Mesenchymal stem cell (in vitro differentiated cells and primary cell): ENCODE measurements at regions not wholly inside any gene's neighbourhood (a gene's known extent, or its start where the extent isn't known, plus 50 kb on each side); places are given as distances from the start of the nearest gene placed in this dataset.

ENCODE experiments used
- DNase-seq: peaks from one replicate; pipeline ENCODE4 v3.0.0-alpha.2; 2013
- H2AFZ ChIP-seq: one replicate; pipeline ENCODE4 v1.6.1; 2013; ENCODE audit warnings: low read depth, mild to moderate bottlenecking, control low read depth, inconsistent platforms, low read length, moderate library complexity
- H2AK5ac ChIP-seq: 2 replicates; pipeline ENCODE4 v1.6.1; 2013; ENCODE audit warnings: low read length, moderate library complexity, mild to moderate bottlenecking, inconsistent platforms; ENCODE audit not compliant: severe bottlenecking
- H2BK120ac ChIP-seq: one replicate; pipeline ENCODE4 v1.6.1; 2013; ENCODE audit warnings: low read depth, mild to moderate bottlenecking, inconsistent platforms, low read length, moderate library complexity
- H2BK12ac ChIP-seq, 2 experiments: one replicate each; pipeline ENCODE4 v1.6.1; 2013; ENCODE audit warnings: inconsistent platforms in 2 of 2, low read length in 2 of 2, mild to moderate bottlenecking in 2 of 2, moderate library complexity in 2 of 2, control low read depth in 1 of 2
- H2BK15ac ChIP-seq: one replicate; pipeline ENCODE4 v1.6.1; 2013; ENCODE audit warnings: mild to moderate bottlenecking, low read depth, inconsistent platforms; ENCODE audit not compliant: poor library complexity, severe bottlenecking
- H2BK5ac ChIP-seq: 2 replicates; pipeline ENCODE4 v1.6.1; 2013; ENCODE audit warnings: low read depth, mild to moderate bottlenecking, low read length, control low read depth, inconsistent platforms; ENCODE audit not compliant: poor library complexity, severe bottlenecking
- H3K14ac ChIP-seq, 2 experiments: one replicate each; pipeline ENCODE4 v1.6.1; 2013; ENCODE audit warnings: inconsistent platforms in 2 of 2, low read length in 2 of 2, control low read depth in 1 of 2, mild to moderate bottlenecking in 1 of 2, moderate library complexity in 1 of 2
- H3K18ac ChIP-seq, 2 experiments: one replicate each; pipeline ENCODE4 v1.6.1; 2013; ENCODE audit warnings: inconsistent platforms in 2 of 2, low read length in 2 of 2, control low read depth in 1 of 2, low read depth in 1 of 2, mild to moderate bottlenecking in 1 of 2
- H3K23ac ChIP-seq, 2 experiments: one replicate each; pipeline ENCODE4 v1.6.1; 2013; ENCODE audit warnings: inconsistent platforms in 2 of 2, low read length in 2 of 2, mild to moderate bottlenecking in 2 of 2, moderate library complexity in 2 of 2, control low read depth in 1 of 2
- H3K27ac ChIP-seq: 2 replicates; pipeline ENCODE4 v1.5.1; 2013; ENCODE audit warnings: mild to moderate bottlenecking, moderate library complexity, low read length, control low read depth, inconsistent platforms; ENCODE audit not compliant: poor library complexity, severe bottlenecking
- H3K27me3 ChIP-seq, 2 experiments: 2 replicates each; pipeline versions ENCODE4 v1.6.1 to v1.7.0; 2013; ENCODE audit warnings: low read length in 2 of 2, mild to moderate bottlenecking in 2 of 2, moderate library complexity in 2 of 2, control low read depth in 1 of 2, inconsistent platforms in 1 of 2; ENCODE audit not compliant: control insufficient read depth in 1 of 2, insufficient read depth in 1 of 2
- H3K36me3 ChIP-seq, 2 experiments: 2 replicates each; pipeline versions ENCODE4 v1.6.1 to v1.7.0; 2013; ENCODE audit warnings: low read length in 2 of 2, control low read depth in 1 of 2, inconsistent platforms in 1 of 2, low read depth in 1 of 2, mild to moderate bottlenecking in 1 of 2; ENCODE audit not compliant: insufficient read depth in 2 of 2, control insufficient read depth in 1 of 2
- H3K4ac ChIP-seq, 2 experiments: one replicate each; pipeline ENCODE4 v1.6.1; 2013; ENCODE audit warnings: inconsistent platforms in 2 of 2, low read length in 2 of 2, mild to moderate bottlenecking in 2 of 2, moderate library complexity in 2 of 2, control low read depth in 1 of 2, low read depth in 1 of 2
- H3K4me1 ChIP-seq: 2 replicates; pipeline ENCODE4 v1.6.1; 2013; ENCODE audit warnings: low read depth, low read length, control low read depth; ENCODE audit not compliant: control insufficient read depth, insufficient read depth
- H3K4me2 ChIP-seq: 2 replicates; pipeline ENCODE4 v1.6.1; 2013; ENCODE audit warnings: low read length, mild to moderate bottlenecking, inconsistent platforms; ENCODE audit not compliant: poor library complexity, severe bottlenecking
- H3K4me3 ChIP-seq, 2 experiments: 2 replicates each; pipeline versions ENCODE4 v1.5.1 to v1.7.0; 2013; ENCODE audit warnings: low read length in 2 of 2, mild to moderate bottlenecking in 2 of 2, control low read depth in 1 of 2, low read depth in 1 of 2; ENCODE audit not compliant: insufficient read depth in 1 of 2
- H3K79me1 ChIP-seq: replicated peaks from 2 replicates; pipeline ENCODE4 v1.6.1; 2013; ENCODE audit warnings: mild to moderate bottlenecking, control low read depth, low read length, inconsistent platforms; ENCODE audit not compliant: poor library complexity, severe bottlenecking
- H3K9ac ChIP-seq: 2 replicates; pipeline ENCODE4 v1.7.0; 2013; ENCODE audit warnings: mild to moderate bottlenecking, low read length, moderate library complexity
- H3K9me3 ChIP-seq: 2 replicates; pipeline ENCODE4 v1.7.0; 2013; ENCODE audit warnings: mild to moderate bottlenecking, low read length; ENCODE audit not compliant: control insufficient read depth
- H4K8ac ChIP-seq: one replicate; pipeline ENCODE4 v1.6.1; 2013; ENCODE audit warnings: inconsistent platforms, mild to moderate bottlenecking, low read length, moderate library complexity
- H4K91ac ChIP-seq: one replicate; pipeline ENCODE4 v1.6.1; 2013; ENCODE audit warnings: mild to moderate bottlenecking, low read length, inconsistent platforms
- WGBS: methylation state at CpG from one replicate; pipeline ENCODE4 v1.1.7; 2013; ENCODE audit warnings: mixed read lengths; 5-methylcytosine and 5-hydroxymethylcytosine counted together

DNA sequence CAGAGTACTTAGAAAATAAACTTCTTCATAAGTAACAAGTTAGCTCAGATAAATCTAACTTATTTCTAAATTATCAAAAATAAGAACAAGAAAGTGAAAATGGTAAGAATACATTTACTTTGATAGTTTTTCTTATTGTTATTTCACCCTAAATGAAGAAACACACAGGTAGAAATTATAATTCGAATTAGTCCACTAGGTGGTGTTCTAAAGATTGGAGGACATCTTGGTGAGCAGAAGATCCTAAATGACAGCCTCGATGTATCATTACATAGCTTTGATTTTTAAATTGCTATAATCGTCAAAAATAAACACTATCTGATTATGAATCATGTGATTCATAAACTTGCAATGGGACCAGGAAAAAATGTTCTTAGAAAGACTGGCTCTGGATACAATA, 280.8 kb upstream of the UBE2E2 start:
- H3K14ac ChIP-seq = no peak overlapping the region
- H2BK12ac ChIP-seq = no peak overlapping the region
- no peak overlapping the region for H2BK15ac ChIP-seq
- no peak overlapping the region for H3K23ac ChIP-seq
- no peak overlapping the region for H4K91ac ChIP-seq
- DNase-seq = peak; percentile 6
- H3K36me3 ChIP-seq = no peaks in the 10 kb centered on the region
- H3K9ac ChIP-seq = no peak overlapping the region
- H3K9me3 ChIP-seq = no peaks in the 10 kb centered on the region
- no peak overlapping the region for H3K4ac ChIP-seq
- no peak overlapping the region for H3K27ac ChIP-seq
- WGBS = no CpG with 5 or more reads among the region's 3 CpGs
- H3K4me3 ChIP-seq = no peak overlapping the region
- no peaks in the 10 kb centered on the region for H3K4me1 ChIP-seq
- H2BK5ac ChIP-seq = no peak overlapping the region
- no peak overlapping the region for H4K8ac ChIP-seq
- no peaks in the 10 kb centered on the region for H3K79me1 ChIP-seq
- no peak overlapping the region for H2AK5ac ChIP-seq
- no peaks in the 10 kb centered on the region for H3K27me3 ChIP-seq
- no peak overlapping the region for H3K18ac ChIP-seq
- H2AFZ ChIP-seq = no peak overlapping the region
- no peak overlapping the region for H2BK120ac ChIP-seq
- H3K4me2 ChIP-seq = no peak overlapping the region

DNA sequence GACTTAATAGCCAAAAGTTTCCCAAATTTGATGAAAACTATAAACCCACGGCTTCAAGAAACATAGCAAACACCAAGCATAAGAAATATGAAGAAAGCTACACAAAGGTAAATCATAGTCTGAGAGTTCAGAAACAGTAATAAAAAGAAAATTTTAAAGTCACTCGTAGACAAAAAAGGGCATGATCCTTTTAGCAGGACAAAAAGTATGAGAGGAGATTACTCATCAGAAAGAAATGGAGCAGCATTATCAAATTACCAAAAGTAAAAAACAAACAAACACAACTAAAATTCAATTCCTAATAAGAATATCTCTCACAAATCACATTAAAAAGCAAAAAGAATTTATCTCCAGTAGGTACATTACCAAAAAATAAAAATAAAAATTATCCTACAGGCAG, 279.4 kb upstream of the UBE2E2 start:
- Histone ChIP-seq H2BK5ac (peak overlapping the region; percentile 19), H3K27ac (no peak overlapping the region), H2AK5ac (no peak overlapping the region), H3K27me3 (no peaks in the 10 kb centered on the region), H3K9me3 (no peaks in the 10 kb centered on the region), H2BK120ac (no peak overlapping the region), H2AFZ (no peak overlapping the region), H3K4me2 (no peak overlapping the region), H4K91ac (no peak overlapping the region), H3K4ac (no peak overlapping the region), H3K14ac (no peak overlapping the region), H3K79me1 (no peaks in the 10 kb centered on the region), H2BK15ac (no peak overlapping the region), H3K18ac (no peak overlapping the region), H4K8ac (no peak overlapping the region), H3K9ac (no peak overlapping the region), H3K23ac (no peak overlapping the region), H3K4me1 (no peaks in the 10 kb centered on the region), H2BK12ac (no peak overlapping the region), H3K36me3 (no peaks in the 10 kb centered on the region), H3K4me3 (no peak overlapping the region)
- no peak for DNase-seq
- no CpG with 5 or more reads among the region's 2 CpGs for WGBS

DNA sequence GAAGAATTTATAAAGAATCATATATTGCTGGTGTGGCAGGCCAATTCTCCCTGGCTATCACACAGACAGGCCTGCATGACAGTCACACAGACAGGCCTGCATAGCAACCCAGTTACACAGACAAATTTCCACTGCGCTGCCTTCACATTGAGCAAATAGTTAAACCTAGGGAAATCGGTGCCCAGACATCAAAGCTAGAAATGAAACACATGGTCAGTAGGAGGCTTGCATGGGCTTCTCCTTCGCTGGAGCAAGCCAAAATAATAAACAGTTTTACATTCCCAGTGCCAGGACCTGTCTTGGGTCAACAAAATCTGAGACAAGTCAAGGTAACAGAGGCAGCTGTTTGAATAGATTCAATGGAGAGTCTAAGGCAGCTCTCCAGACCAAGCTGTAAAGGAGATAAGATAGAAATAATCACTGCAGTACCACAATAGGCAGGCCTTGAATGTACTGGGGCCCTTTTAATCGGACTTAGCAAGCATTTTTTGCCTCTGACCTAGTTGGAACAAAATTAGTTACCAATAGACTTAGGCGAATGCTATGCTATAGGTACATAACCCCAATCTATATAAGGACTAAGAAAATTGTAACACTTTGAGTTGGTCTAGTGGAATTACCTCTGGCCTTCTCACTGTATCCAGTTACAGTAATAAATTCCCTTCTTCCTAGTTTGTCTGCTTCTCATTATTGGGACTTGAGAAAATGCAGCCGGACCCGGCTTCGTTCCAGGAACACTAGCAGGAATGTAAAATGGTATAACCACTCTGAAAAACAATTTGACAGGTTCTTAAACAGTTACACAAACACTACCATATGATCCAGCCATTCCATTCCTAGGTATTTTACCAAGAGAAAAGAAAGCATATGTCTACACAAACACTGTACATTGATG, 274.7 kb upstream of the UBE2E2 start:
- H3K18ac ChIP-seq = no peak overlapping the region
- H3K27ac ChIP-seq = no peak overlapping the region
- no peaks in the 10 kb centered on the region for H3K79me1 ChIP-seq
- H2BK15ac ChIP-seq = no peak overlapping the region
- H2AFZ ChIP-seq = no peak overlapping the region
- H3K4ac ChIP-seq = no peak overlapping the region
- no peaks in the 10 kb centered on the region for H3K4me1 ChIP-seq
- no peak overlapping the region for H3K9ac ChIP-seq
- DNase-seq = no peak
- H3K14ac ChIP-seq = no peak overlapping the region
- H2BK12ac ChIP-seq = no peak overlapping the region
- H3K27me3 ChIP-seq = no peaks in the 10 kb centered on the region
- H3K4me2 ChIP-seq = no peak overlapping the region
- no peak overlapping the region for H3K23ac ChIP-seq
- H2BK120ac ChIP-seq = no peak overlapping the region
- no peaks in the 10 kb centered on the region for H3K36me3 ChIP-seq
- H2BK5ac ChIP-seq = no peak overlapping the region
- no peak overlapping the region for H4K91ac ChIP-seq
- no peak overlapping the region for H4K8ac ChIP-seq
- no peak overlapping the region for H2AK5ac ChIP-seq
- H3K4me3 ChIP-seq = no peak overlapping the region
- no peaks in the 10 kb centered on the region for H3K9me3 ChIP-seq
- 86% methylated on average over 7 of the region's 8 CpGs for WGBS

DNA sequence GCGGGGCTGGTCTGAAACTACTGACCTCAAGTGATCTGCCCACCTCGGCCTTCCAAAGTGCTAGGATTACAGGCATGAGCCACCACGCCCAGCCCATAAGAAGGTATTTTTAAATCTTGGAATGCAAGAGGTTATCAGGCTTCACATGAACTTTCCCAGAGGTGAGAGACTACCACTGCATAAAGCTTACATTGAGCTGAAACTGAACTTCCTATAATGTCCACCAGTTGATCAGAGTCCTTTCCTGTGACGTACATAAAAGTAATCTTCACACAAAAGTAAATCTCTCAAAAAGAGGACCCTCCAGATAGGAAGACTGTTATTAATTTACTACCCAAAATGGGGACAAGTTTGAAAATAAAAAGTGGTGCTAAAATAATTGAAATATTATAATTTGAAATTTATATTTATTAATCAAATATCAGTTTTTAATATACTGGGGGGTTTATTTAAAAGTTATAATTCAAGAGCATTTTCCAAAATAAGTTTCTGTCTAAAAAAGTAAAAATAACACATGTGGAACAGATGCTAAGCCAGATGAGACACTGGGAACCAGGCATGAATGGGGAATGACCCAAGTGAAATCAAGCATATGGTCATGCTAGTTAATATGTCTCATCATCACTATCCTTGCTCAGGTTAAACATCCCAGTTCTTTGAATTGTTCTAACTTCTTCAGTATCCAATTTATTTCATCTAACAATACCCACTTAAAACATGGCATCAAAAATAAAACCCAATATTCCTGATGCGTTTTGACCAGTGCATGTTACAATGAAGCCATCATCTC, 269.9 kb upstream of the UBE2E2 start:
- no peak overlapping the region for H3K4me2 ChIP-seq
- no peak overlapping the region for H3K9ac ChIP-seq
- no peaks in the 10 kb centered on the region for H3K79me1 ChIP-seq
- no peak overlapping the region for H2BK12ac ChIP-seq
- H3K27ac ChIP-seq = no peak overlapping the region
- no peaks in the 10 kb centered on the region for H3K4me1 ChIP-seq
- no peak overlapping the region for H2BK120ac ChIP-seq
- no peaks in the 10 kb centered on the region for H3K27me3 ChIP-seq
- WGBS = 98% methylated on average over 4 of the region's 5 CpGs
- no peak overlapping the region for H3K14ac ChIP-seq
- H2AFZ ChIP-seq = no peak overlapping the region
- DNase-seq = no peak
- no peaks in the 10 kb centered on the region for H3K36me3 ChIP-seq
- no peak overlapping the region for H3K23ac ChIP-seq
- H2BK5ac ChIP-seq = no peak overlapping the region
- H3K4ac ChIP-seq = no peak overlapping the region
- H2BK15ac ChIP-seq = no peak overlapping the region
- H3K9me3 ChIP-seq = no peaks in the 10 kb centered on the region
- no peak overlapping the region for H3K4me3 ChIP-seq
- H3K18ac ChIP-seq = no peak overlapping the region
- no peak overlapping the region for H4K91ac ChIP-seq
- H4K8ac ChIP-seq = no peak overlapping the region
- no peak overlapping the region for H2AK5ac ChIP-seq
